ENCODE measurements at regions not wholly inside any gene's neighbourhood (a gene's known extent, or its start where the extent isn't known, plus 50 kb on each side); places are given as distances from the start of the nearest gene placed in this dataset.
A peak's percentile ranks its signal among the peaks of the same experiment; 100 is the strongest.
"Not testable (repeated sequence)": the region's sequence is repeated elsewhere in the genome, so short reads cannot be mapped to it uniquely, and the experiment has no call there.

DNA sequence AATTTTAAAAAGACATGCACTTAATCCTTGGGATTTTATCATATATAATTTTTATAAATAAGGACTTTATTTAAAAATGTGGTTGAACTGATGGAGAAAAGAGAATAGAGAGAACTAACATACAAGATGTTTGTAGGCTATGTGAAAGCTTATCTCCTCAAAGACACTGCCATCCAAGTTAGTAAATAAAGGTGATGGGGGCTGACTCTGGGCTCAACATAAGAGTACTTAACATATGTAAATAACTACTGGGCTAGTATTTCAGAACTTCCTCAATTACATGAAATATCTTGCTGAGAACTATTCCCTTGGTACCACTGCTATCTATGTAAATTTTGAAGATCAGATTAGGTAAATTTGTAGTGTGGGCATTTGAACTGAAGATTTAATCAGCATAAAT, 1017.3 kb upstream of the PCDH20 start:
- intact Hi-C loops (cut with DNase I) = no loop called here
- DNase-seq (no peak), ATAC-seq (no peak)
- Histone ChIP-seq H3K27me3 (ENCODE audit: control insufficient read depth, insufficient read depth) (no peaks in the 10 kb centered on the region), H3K4me1 (ENCODE audit: control insufficient read depth, insufficient read depth, low read length) (no peaks in the 10 kb centered on the region), H3K9me3 (ENCODE audit: control insufficient read depth, low read length) (no peaks in the 10 kb centered on the region), H3K4me3 (ENCODE audit: low read length) (no peak overlapping the region), H3K27ac (ENCODE audit: low read length) (no peak overlapping the region)

DNA sequence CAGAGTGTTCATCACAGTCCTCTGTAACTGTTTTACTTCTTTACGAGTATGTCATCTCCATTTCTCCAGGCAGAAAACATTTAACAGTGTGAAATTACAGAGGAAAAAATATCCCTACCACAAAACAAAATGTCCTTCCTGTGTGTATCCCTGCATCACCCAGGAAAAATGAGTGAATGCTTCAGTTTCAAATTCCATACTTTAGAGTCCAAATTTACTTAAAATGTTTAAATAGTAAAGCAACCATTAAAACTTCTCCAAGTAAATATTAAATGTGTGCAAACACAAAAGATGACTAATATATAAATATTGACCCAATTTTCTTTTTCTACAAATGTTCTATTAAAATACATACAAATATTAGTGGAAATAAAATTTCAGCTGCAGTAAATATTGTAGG, 1016.6 kb upstream of the PCDH20 start:
- Histone ChIP-seq H3K4me3 (ENCODE audit: low read length) (no peak overlapping the region), H3K4me1 (ENCODE audit: control insufficient read depth, insufficient read depth, low read length) (no peaks in the 10 kb centered on the region), H3K9me3 (ENCODE audit: control insufficient read depth, low read length) (no peaks in the 10 kb centered on the region), H3K27me3 (ENCODE audit: control insufficient read depth, insufficient read depth) (no peaks in the 10 kb centered on the region), H3K27ac (ENCODE audit: low read length) (no peak overlapping the region)
- ATAC-seq = no peak
- intact Hi-C loops (cut with DNase I) = no loop called here
- whole genome bisulfite sequencing = 69% methylated on average over 1 of the region's 1 CpG
- no peak for DNase-seq

DNA sequence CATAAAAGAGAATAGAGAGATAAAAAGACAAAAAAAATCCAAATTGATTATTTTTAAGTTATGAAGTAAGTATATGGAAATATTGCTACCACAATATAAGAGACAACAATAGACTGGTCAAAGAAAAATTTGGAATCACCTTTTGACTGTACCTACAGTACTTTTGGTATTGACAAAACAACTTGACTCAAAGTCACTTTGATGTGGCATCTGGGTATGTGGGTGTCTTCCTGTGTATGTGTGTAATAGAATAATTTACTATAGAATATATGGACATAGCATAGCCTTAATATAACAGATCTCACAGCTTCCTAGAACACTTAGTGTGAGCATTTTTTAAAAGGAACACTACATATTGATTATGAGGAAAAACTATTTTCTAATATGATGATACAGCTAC, 1016.2 kb upstream of the PCDH20 start:
- DNase-seq = no peak
- no peaks in the 10 kb centered on the region for H3K27me3 ChIP-seq (ENCODE audit: control insufficient read depth, insufficient read depth)
- ATAC-seq = no peak
- H3K4me3 ChIP-seq (ENCODE audit: low read length) = no peak overlapping the region
- no peaks in the 10 kb centered on the region for H3K9me3 ChIP-seq (ENCODE audit: control insufficient read depth, low read length)
- intact Hi-C loops (cut with DNase I) = no loop called here
- no peak overlapping the region for H3K27ac ChIP-seq (ENCODE audit: low read length)
- H3K4me1 ChIP-seq (ENCODE audit: control insufficient read depth, insufficient read depth, low read length) = no peaks in the 10 kb centered on the region

- H3K27ac ChIP-seq (ENCODE audit: low read length) = no peak overlapping the region
- H3K27me3 ChIP-seq (ENCODE audit: control insufficient read depth, insufficient read depth) = no peaks in the 10 kb centered on the region
- no peaks in the 10 kb centered on the region for H3K4me1 ChIP-seq (ENCODE audit: control insufficient read depth, insufficient read depth, low read length)
- H3K9me3 ChIP-seq (ENCODE audit: control insufficient read depth, low read length) = no peaks in the 10 kb centered on the region
- intact Hi-C loops (cut with DNase I) = no loop called here
- ATAC-seq (no peak), DNase-seq (no peak)
- H3K4me3 ChIP-seq (ENCODE audit: low read length) = no peak overlapping the region
- 68% methylated on average over 3 of the region's 3 CpGs for WGBS
Observed at GRCh38 chr13:62418872-62419271, 1003.2 kb upstream of the PCDH20 start.

DNA sequence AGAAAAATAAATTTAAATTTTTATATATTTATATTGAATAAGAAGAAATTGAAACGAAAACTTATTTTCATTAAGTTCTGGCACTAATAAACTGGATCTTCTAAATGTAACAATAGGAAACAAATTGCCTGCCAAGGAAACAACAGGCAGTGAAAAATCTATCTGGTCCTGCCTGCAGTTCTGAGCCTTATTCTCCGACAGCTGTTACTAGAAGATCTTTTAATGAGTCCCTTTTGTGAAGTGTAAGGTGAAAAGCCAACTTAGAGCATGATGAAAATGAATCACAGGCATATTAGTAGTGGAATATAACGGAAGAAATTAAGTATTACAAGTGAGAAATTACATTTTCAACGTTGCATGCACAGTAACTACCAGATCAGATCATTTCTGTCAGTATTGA, 1002.7 kb upstream of the PCDH20 start:
- DNase-seq (no peak), ATAC-seq (no peak)
- no peak overlapping the region for H3K27ac ChIP-seq (ENCODE audit: low read length)
- no peaks in the 10 kb centered on the region for H3K9me3 ChIP-seq (ENCODE audit: control insufficient read depth, low read length)
- H3K4me1 ChIP-seq (ENCODE audit: control insufficient read depth, insufficient read depth, low read length) = no peaks in the 10 kb centered on the region
- WGBS = 49% methylated on average over 4 of the region's 4 CpGs
- H3K27me3 ChIP-seq (ENCODE audit: control insufficient read depth, insufficient read depth) = no peaks in the 10 kb centered on the region
- H3K4me3 ChIP-seq (ENCODE audit: low read length) = no peak overlapping the region
- intact Hi-C loops (cut with DNase I) = no loop called here

DNA sequence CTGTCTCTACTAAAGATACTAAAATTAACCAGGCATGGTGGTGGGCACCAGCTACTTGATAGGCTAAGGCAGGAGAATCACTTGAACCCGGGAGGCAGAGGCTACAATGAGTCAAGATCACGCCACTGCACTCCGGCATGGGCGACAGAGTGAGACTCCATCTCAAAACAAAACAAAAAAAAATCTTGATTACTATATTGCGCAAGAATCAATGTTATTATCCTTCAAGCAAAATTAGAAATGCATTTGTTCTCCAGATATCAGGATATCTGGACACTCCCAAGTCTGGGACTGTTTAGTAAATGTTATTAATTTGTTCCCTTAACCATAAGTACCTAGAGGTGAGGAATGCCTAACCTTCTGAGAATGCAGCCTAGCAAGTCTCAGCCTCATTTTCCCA, 992.2 kb upstream of the PCDH20 start:
- Histone ChIP-seq H3K4me3 (ENCODE audit: low read length) (no peak overlapping the region), H3K4me1 (ENCODE audit: control insufficient read depth, insufficient read depth, low read length) (no peaks in the 10 kb centered on the region), H3K9me3 (ENCODE audit: control insufficient read depth, low read length) (no peaks in the 10 kb centered on the region), H3K27ac (ENCODE audit: low read length) (no peak overlapping the region), H3K27me3 (ENCODE audit: control insufficient read depth, insufficient read depth) (no peaks in the 10 kb centered on the region)
- intact Hi-C loops (cut with DNase I) = no loop called here
- WGBS = 94% methylated on average over 5 of the region's 5 CpGs
- DNase-seq = no peak
- ATAC-seq = no peak

GRCh38 chr13:62388515-62388914, 972.9 kb upstream of the PCDH20 start:
- Histone ChIP-seq H3K27me3 (ENCODE audit: control insufficient read depth, insufficient read depth) (no peaks in the 10 kb centered on the region), H3K27ac (ENCODE audit: low read length) (no peak overlapping the region), H3K9me3 (ENCODE audit: control insufficient read depth, low read length) (no peaks in the 10 kb centered on the region), H3K4me3 (ENCODE audit: low read length) (no peak overlapping the region), H3K4me1 (ENCODE audit: control insufficient read depth, insufficient read depth, low read length) (no peaks in the 10 kb centered on the region)
- no peak for DNase-seq
- intact Hi-C loops (cut with DNase I) = no loop called here
- ATAC-seq = no peak
- 63% methylated on average over 2 of the region's 2 CpGs for WGBS

DNA sequence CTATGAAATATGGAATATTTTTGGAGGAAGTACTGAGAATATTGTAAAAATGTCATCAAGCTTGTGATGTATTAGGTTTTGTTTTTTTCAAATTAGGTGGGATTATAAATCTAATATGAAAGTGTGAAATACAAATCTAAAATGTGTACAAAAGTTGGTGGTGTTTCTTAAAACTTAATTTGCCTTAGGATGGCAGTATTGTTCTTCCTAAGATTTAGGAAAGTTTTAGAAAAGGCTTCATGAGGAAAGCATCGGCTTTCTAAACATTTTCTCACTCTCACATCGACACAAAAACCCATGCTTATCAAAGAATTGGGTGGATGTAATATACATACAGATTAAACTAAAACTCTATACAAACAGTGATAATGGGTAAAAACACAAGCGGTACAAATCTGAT, 972.0 kb upstream of the PCDH20 start:
- H3K27me3 ChIP-seq (ENCODE audit: control insufficient read depth, insufficient read depth) = no peaks in the 10 kb centered on the region
- H3K4me3 ChIP-seq (ENCODE audit: low read length) = no peak overlapping the region
- H3K27ac ChIP-seq (ENCODE audit: low read length) = no peak overlapping the region
- no peaks in the 10 kb centered on the region for H3K4me1 ChIP-seq (ENCODE audit: control insufficient read depth, insufficient read depth, low read length)
- intact Hi-C loops (cut with DNase I) = no loop called here
- no peaks in the 10 kb centered on the region for H3K9me3 ChIP-seq (ENCODE audit: control insufficient read depth, low read length)
- ATAC-seq (no peak), DNase-seq (no peak)
- WGBS = 23% methylated on average over 3 of the region's 3 CpGs

- H3K4me3 ChIP-seq (ENCODE audit: low read length); H3K9me3 ChIP-seq (ENCODE audit: control insufficient read depth, low read length); H3K27me3 ChIP-seq (ENCODE audit: control insufficient read depth, insufficient read depth); H3K27ac ChIP-seq (ENCODE audit: low read length); H3K4me1 ChIP-seq (ENCODE audit: control insufficient read depth, insufficient read depth, low read length); intact Hi-C loops (cut with DNase I); ATAC-seq: not testable (repeated sequence)
- peak in 1 of 3 donors; percentile 37 for DNase-seq
- WGBS = 91% methylated on average over 15 of the region's 21 CpGs
Observed at GRCh38 chr13:62379241-62379640, 963.6 kb upstream of the PCDH20 start.

GRCh38 chr13:62377838-62378237, 962.2 kb upstream of the PCDH20 start:
- WGBS = 67% methylated on average over 1 of the region's 1 CpG

DNA sequence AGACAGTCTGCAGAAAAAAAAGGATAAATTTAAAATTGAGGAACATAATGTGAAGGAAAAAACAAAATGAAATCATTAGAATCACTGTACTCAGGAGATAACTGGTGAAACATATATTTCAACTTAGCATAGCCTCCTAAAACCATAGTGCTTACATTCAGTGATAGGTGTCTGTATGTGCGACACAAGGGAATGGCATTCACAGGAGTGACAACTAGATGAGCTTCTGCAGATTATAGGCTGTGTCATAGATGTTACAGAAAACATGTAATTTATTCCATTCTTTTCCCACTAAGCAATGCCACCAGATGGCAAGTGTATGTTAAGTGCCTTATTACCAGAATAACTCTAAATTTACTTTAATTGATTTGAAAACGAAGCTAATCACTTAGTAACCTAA, 960.0 kb upstream of the PCDH20 start:
- Histone ChIP-seq H3K4me1 (ENCODE audit: control insufficient read depth, insufficient read depth, low read length) (no peaks in the 10 kb centered on the region), H3K27me3 (ENCODE audit: control insufficient read depth, insufficient read depth) (no peaks in the 10 kb centered on the region), H3K9me3 (ENCODE audit: control insufficient read depth, low read length) (no peaks in the 10 kb centered on the region), H3K27ac (ENCODE audit: low read length) (no peak overlapping the region), H3K4me3 (ENCODE audit: low read length) (no peak overlapping the region)
- intact Hi-C loops (cut with DNase I) = no loop called here
- 85% methylated on average over 2 of the region's 2 CpGs for WGBS
- ATAC-seq (no peak), DNase-seq (no peak)

More at GRCh38 chr13:62377838-62378237, 962.2 kb upstream of the PCDH20 start:
- Histone ChIP-seq H3K4me1 (ENCODE audit: control insufficient read depth, insufficient read depth, low read length) (no peaks in the 10 kb centered on the region), H3K27me3 (ENCODE audit: control insufficient read depth, insufficient read depth) (no peaks in the 10 kb centered on the region), H3K9me3 (ENCODE audit: control insufficient read depth, low read length) (no peaks in the 10 kb centered on the region), H3K27ac (ENCODE audit: low read length) (no peak overlapping the region), H3K4me3 (ENCODE audit: low read length) (no peak overlapping the region)
- ATAC-seq (no peak), DNase-seq (no peak)
- intact Hi-C loops (cut with DNase I) = no loop called here

DNA sequence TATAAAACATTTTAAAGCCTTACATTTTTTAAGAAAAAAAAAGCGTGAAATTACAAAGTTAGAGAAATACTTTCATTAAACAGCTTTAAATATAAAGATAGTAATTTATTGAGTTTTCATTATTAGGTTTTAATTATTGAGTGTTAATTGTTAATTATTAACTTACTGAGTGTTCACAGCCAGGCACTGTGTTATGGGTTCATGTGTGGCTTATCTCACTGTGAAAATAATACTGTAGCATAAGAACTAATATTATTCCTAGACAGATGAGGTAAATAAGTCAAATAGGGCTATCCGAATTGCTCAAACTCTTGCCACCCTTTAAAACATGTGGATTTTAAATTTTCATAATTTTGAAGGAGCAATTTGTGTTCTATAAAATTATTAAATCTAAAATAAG, 956.1 kb upstream of the PCDH20 start:
- Histone ChIP-seq H3K9me3 (ENCODE audit: control insufficient read depth, low read length) (no peaks in the 10 kb centered on the region), H3K27ac (ENCODE audit: low read length) (no peak overlapping the region), H3K4me3 (ENCODE audit: low read length) (no peak overlapping the region), H3K27me3 (ENCODE audit: control insufficient read depth, insufficient read depth) (no peaks in the 10 kb centered on the region), H3K4me1 (ENCODE audit: control insufficient read depth, insufficient read depth, low read length) (no peaks in the 10 kb centered on the region)
- ATAC-seq = no peak
- 80% methylated on average over 2 of the region's 2 CpGs for WGBS
- no peak for DNase-seq
- intact Hi-C loops (cut with DNase I) = no loop called here
